ENCODE measurements at regions not wholly inside any gene's neighbourhood (a gene's known extent, or its start where the extent isn't known, plus 50 kb on each side); places are given as distances from the start of the nearest gene placed in this dataset.

GRCh38 chr10:47094126-47094525, 182.9 kb downstream of the PTPN20 start:
- no peak overlapping the region for H3K27ac Mint-ChIP-seq
- ATAC-seq (no peak), DNase-seq (ENCODE audit: low spot score in 2 of 2) (no peak)
- no peaks in the 10 kb centered on the region for H3K36me3 Mint-ChIP-seq
- no peaks in the 10 kb centered on the region for H3K9me3 Mint-ChIP-seq

GRCh38 chr10:47094636-47095035, 183.4 kb downstream of the PTPN20 start:
- Mint-ChIP-seq H3K9me3 (no peaks in the 10 kb centered on the region), H3K27ac (no peak overlapping the region), H3K36me3 (no peaks in the 10 kb centered on the region)
- no peak for ATAC-seq
- DNase-seq (ENCODE audit: low spot score in 2 of 2): no peak

GRCh38 chr10:47095211-47095610, 184.0 kb downstream of the PTPN20 start:
- ATAC-seq (no peak), DNase-seq (ENCODE audit: low spot score in 2 of 2) (no peak)
- H3K36me3 Mint-ChIP-seq: no peaks in the 10 kb centered on the region
- H3K9me3 Mint-ChIP-seq: no peaks in the 10 kb centered on the region
- no peak overlapping the region for H3K27ac Mint-ChIP-seq

GRCh38 chr10:47095848-47096612, 184.8 kb downstream of the PTPN20 start:
- no peak for DNase-seq (ENCODE audit: low spot score in 2 of 2)
- no peaks in the 10 kb centered on the region for H3K36me3 Mint-ChIP-seq
- ATAC-seq: no peak
- H3K27ac Mint-ChIP-seq: no peak overlapping the region
- H3K9me3 Mint-ChIP-seq: no peaks in the 10 kb centered on the region

- DNase-seq (ENCODE audit: low spot score in 2 of 2): no peak
- no peak overlapping the region for H3K27ac Mint-ChIP-seq
- H3K36me3 Mint-ChIP-seq: no peaks in the 10 kb centered on the region
- ATAC-seq: no peak
- H3K9me3 Mint-ChIP-seq: no peaks in the 10 kb centered on the region
Observed at GRCh38 chr10:47098238-47098637, 187.0 kb downstream of the PTPN20 start.

GRCh38 chr10:47098964-47099363, 187.7 kb downstream of the PTPN20 start:
- Mint-ChIP-seq H3K36me3 (no peaks in the 10 kb centered on the region), H3K27ac (no peak overlapping the region), H3K9me3 (no peaks in the 10 kb centered on the region)
- DNase-seq (ENCODE audit: low spot score in 2 of 2) (no peak), ATAC-seq (no peak)

GRCh38 chr10:47099474-47099873, 188.2 kb downstream of the PTPN20 start:
- ATAC-seq: no peak
- Mint-ChIP-seq H3K36me3 (no peaks in the 10 kb centered on the region), H3K9me3 (no peaks in the 10 kb centered on the region), H3K27ac (no peak overlapping the region)
- no peak for DNase-seq (ENCODE audit: low spot score in 2 of 2)

GRCh38 chr10:47101196-47101595, 190.0 kb downstream of the PTPN20 start:
- H3K9me3 Mint-ChIP-seq: no peaks in the 10 kb centered on the region
- no peaks in the 10 kb centered on the region for H3K36me3 Mint-ChIP-seq
- no peak overlapping the region for H3K27ac Mint-ChIP-seq
- ATAC-seq (no peak), DNase-seq (ENCODE audit: low spot score in 2 of 2) (no peak)

GRCh38 chr10:47101807-47102206, 190.6 kb downstream of the PTPN20 start:
- DNase-seq (ENCODE audit: low spot score in 2 of 2) (no peak), ATAC-seq (no peak)
- Mint-ChIP-seq H3K27ac (no peak overlapping the region), H3K9me3 (no peaks in the 10 kb centered on the region), H3K36me3 (no peaks in the 10 kb centered on the region)

GRCh38 chr10:47104151-47104605, 192.9 kb downstream of the PTPN20 start:
- H3K36me3 Mint-ChIP-seq: no peaks in the 10 kb centered on the region
- no peak overlapping the region for H3K27ac Mint-ChIP-seq
- ATAC-seq (no peak), DNase-seq (ENCODE audit: low spot score in 2 of 2) (no peak)
- H3K9me3 Mint-ChIP-seq: no peaks in the 10 kb centered on the region

GRCh38 chr10:47104786-47105385, 193.7 kb downstream of the PTPN20 start:
- peak in 1 of 2 donors; percentile 61 for ATAC-seq

GRCh38 chr10:47107007-47107747, 192.8 kb upstream of the GDF10 start:
- Mint-ChIP-seq H3K9me3 (no peaks in the 10 kb centered on the region), H3K36me3 (no peaks in the 10 kb centered on the region), H3K27ac (no peak overlapping the region)
- no peak for ATAC-seq
- DNase-seq (ENCODE audit: low spot score in 2 of 2): no peak

More at GRCh38 chr10:47104786-47105385, 193.7 kb downstream of the PTPN20 start:
- no peak for DNase-seq (ENCODE audit: low spot score in 2 of 2)
- Mint-ChIP-seq H3K36me3 (no peaks in the 10 kb centered on the region), H3K27ac (no peak overlapping the region), H3K9me3 (no peaks in the 10 kb centered on the region)

- ATAC-seq (no peak), DNase-seq (ENCODE audit: low spot score in 2 of 2) (no peak)
- no peaks in the 10 kb centered on the region for H3K36me3 Mint-ChIP-seq
- no peaks in the 10 kb centered on the region for H3K9me3 Mint-ChIP-seq
- H3K27ac Mint-ChIP-seq: peak overlapping the region in 1 of 2 donors; percentile 27
Observed at GRCh38 chr10:47109906-47110305, 190.1 kb upstream of the GDF10 start.

GRCh38 chr10:47111329-47111862, 188.6 kb upstream of the GDF10 start:
- DNase-seq (ENCODE audit: low spot score in 2 of 2): no peak
- no peaks in the 10 kb centered on the region for H3K9me3 Mint-ChIP-seq
- H3K36me3 Mint-ChIP-seq: no peaks in the 10 kb centered on the region
- ATAC-seq: no peak
- H3K27ac Mint-ChIP-seq: no peak overlapping the region

GRCh38 chr10:47112612-47113011, 187.4 kb upstream of the GDF10 start:
- H3K36me3 Mint-ChIP-seq: no peaks in the 10 kb centered on the region
- ATAC-seq: no peak
- no peak overlapping the region for H3K27ac Mint-ChIP-seq
- H3K9me3 Mint-ChIP-seq: no peaks in the 10 kb centered on the region
- no peak for DNase-seq (ENCODE audit: low spot score in 2 of 2)

- no peak for ATAC-seq
- DNase-seq (ENCODE audit: low spot score in 2 of 2): no peak
- no peak overlapping the region for H3K27ac Mint-ChIP-seq
- no peaks in the 10 kb centered on the region for H3K9me3 Mint-ChIP-seq
- no peaks in the 10 kb centered on the region for H3K36me3 Mint-ChIP-seq
Observed at GRCh38 chr10:47113907-47114500, 186.0 kb upstream of the GDF10 start.

GRCh38 chr10:47114680-47115186, 185.3 kb upstream of the GDF10 start:
- ATAC-seq: no peak
- no peaks in the 10 kb centered on the region for H3K9me3 Mint-ChIP-seq
- H3K36me3 Mint-ChIP-seq: no peaks in the 10 kb centered on the region
- no peak for DNase-seq (ENCODE audit: low spot score in 2 of 2)
- H3K27ac Mint-ChIP-seq: no peak overlapping the region
